ENCODE measurements at regions not wholly inside any gene's neighbourhood (a gene's known extent, or its start where the extent isn't known, plus 50 kb on each side); places are given as distances from the start of the nearest gene placed in this dataset.

DNA sequence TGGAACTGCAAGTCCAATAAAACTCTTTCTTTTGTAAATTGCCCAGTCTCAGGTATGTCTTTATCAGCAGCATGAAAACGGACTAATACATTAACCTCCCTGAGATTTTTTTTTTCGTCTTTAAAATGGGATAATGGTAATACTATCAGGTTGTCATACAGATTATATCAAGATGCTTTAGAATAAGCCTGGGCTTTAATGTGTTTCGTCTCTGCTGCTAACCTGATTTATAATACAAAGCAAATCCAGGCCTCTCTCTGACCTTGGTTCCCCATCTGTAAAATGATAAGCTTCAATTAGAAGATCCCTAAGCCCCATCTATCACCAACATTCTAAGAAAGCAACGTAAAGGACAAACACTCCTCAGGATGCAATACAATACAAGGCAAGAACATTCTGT, 283.5 kb downstream of the LRATD1 start:
- DNase-seq: no peak

DNA sequence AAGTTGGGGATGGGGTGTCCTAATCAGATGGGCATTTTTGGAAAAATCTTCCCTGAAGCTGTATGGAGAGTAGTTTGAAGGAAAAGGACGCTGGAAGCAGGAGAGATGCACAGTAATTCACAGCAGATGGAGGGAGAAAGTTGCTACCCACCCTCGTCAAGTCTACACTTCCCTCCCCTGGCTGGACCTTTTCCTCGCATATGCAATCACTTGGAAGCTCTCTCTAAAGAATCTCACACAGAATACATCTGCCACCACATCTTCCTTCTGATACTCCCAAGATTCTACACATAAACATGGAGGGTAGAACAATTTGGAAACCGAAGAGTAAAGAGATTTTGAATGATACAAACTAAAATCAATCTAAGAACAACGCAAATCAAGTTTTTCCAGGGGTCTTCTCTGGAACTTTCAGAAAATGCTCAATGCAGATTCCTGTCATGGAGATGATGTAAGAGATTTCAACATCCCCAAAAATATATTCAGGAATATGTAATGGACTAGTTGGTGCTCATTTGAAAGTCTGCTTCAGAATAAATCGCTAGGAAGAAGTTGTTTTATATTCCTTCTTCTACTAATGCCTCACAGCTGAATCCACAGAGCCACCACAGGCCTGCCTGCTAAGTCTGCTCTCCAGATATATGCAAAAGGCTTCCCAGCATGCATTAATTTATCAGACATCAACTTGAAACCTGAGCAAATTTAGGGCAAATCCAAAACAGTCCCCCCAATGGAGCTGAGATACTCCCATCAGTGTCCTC, 291.5 kb downstream of the LRATD1 start:
- no peak for DNase-seq

DNA sequence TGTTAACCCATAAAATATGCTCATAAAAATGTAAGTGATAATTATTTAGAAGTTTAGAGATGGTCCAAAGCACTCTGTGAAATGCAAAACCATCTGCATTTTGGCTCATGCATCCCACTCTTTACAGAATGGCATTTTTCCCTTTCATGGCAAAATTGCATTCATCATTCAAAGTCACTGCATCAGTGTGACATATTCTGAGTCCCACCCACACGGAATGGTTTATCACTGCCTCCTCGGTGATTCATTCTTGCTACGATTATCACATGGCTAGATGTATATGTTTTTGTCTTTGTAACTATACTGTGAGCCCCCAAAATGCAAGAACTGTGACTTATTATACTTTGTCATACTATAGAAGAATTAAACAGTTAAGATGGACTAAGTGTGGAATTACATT, 293.0 kb downstream of the LRATD1 start:
- no peak for DNase-seq

DNA sequence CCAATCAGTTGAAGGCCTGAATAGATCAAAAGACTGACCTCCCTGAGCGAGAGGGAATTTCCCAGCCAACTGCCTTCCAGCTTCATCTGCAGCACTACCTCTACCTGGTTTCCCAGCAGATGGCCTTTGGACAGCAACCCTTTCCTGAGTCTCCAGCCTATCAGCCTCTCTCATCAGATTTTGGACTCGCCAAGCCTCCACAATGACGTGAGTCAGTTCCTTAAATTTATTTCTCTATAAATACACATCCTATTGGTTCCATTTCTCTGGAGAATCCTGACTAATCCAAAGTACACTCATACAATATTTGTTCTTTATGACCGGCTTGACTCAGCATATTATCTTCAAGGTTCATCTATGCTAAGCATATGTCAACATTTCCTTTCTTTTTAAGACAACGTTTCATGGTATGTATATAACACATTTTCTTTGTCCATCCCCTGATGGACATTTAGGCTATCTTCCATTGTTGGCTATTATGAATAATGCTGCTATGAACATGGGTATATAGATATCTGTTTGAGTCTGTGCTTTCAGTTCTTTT, 294.6 kb downstream of the LRATD1 start:
- DNase-seq: no peak

DNA sequence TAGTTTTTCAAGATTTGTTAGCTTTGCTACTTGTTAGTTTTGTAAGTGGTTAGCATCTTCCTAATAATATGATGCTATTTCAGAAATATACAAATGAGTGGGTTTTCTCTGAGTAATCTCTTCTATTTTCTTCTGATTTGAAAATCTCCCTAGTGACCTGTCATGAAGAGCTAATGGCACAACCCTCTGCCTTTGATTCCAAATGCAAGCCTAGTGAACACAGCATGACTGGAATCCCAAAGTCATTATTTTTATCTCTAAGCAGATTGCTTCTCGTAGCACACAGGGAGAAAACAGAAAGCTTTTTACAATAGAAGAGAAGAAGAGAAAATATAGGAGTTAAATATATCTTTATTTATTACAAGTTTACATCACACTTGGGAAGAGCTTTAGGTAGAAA, 295.5 kb downstream of the LRATD1 start:
- DNase-seq: no peak

DNA sequence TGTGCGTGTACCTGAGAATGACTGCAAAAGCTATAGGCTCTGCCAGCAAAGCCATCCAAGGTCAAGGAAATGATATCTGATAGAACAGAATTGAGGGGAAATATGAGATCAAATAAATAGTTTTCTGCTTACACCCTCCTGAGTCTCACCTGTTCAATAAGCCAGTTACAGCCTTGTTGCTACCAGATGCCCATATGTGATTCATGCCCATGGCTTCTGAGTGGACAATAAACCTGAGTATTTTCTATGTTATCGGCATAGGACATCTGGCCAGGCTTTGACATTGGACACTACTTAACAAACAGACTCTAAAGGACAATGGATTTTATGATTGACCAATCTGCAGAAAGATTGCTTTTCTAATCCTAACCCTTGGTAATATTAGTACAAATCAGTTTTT, 297.9 kb downstream of the LRATD1 start:
- no peak for DNase-seq

DNA sequence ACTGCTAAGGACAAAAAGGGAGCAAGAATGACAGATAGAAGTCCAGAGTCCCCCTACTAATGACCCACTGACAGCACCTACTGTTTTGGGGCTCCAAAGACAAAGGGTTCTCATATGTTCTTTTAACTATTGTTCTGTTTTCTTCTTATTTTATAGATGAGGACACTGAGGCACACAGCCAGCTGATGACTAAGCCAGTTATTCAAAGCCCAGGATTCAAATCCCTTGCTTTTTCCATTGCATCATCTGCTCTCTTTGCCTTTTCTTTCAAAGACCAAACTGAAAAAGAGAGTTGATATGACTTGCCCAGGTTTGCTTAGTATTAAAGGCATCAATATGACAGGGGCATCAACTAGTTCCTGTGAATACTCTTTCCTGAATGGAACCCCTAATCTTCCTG, 299.8 kb downstream of the LRATD1 start:
- no peak for DNase-seq

DNA sequence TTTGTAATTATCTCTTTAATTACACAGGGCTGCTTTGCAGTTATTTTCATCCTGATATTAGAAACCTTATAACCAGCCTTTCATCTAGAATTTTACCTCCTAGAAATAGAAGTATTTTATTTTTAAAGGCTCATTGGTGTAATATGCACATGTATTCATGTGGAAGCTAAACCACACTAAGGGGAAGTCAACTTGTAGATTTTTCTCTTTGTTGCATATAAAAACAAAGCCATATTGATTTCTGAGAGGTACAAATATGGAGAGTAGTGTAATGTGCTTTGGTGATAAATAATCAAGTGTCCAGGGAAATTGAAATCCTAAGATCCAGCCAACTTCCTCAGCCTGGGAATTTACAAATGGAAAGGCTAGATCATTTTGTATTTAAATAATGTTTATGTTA, 301.2 kb downstream of the LRATD1 start:
- no peak for DNase-seq

DNA sequence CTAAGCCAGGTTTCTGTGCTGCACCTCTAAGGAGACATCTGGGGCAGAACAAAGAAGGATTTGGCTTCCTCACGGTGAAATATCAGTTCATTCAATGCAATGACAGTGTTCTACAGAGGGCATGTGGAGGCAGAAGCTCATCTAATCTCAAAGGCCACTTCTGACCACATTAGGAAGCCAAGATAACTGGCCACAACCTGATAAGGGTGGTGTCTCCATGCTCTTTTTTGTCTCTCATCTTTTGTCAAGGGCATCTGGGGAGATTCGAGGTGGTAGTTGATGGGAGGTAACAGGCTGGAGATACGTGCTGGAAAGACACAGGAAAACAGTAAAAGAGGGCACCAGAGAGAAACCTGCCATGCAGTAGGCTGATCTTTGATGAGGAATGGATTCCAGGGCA, 303.9 kb downstream of the LRATD1 start:
- DNase-seq: peak; percentile 88

DNA sequence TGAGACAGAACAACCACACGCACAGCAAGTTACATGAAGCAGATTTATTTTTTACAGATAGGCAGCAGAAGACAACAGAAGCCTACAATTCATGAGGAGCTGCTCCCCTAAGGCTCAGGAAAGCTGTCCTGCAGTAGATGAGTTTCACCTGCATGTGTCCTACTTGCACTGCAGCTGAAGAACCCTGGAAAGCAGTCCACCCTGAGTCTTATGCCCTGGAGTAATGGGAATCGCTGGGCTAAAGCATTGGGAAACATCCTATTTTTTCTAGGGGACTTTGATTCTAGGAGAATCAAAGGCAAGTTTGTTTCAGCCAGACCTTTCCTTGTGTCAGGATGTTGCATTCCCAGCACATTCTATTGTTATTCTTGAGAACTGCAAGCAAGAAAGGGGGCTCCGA, 304.8 kb downstream of the LRATD1 start:
- no peak for DNase-seq

DNA sequence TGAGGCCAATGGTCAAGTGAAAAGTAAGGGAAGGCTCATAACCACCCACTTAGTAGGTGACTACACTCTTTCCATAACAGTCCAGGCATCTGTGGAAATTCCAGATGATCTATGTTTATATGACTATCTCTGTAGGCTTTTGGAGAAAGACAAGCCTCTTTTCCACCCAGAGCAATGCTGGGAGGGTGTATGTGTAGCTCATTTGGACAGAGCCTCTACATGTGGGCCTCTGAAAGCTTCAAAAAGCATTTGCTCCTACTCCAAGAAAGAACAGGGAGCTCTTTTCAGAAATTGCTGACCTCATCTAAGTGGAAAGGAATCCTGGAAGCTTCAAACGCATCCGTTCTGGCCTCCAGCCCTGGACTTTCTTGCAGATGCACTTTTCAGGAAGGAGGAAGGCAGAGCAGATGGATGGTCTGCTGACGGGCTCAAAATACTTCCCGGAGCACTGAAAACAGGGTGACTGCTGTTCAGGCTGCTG, 308.7 kb downstream of the LRATD1 start:
- DNase-seq: no peak

DNA sequence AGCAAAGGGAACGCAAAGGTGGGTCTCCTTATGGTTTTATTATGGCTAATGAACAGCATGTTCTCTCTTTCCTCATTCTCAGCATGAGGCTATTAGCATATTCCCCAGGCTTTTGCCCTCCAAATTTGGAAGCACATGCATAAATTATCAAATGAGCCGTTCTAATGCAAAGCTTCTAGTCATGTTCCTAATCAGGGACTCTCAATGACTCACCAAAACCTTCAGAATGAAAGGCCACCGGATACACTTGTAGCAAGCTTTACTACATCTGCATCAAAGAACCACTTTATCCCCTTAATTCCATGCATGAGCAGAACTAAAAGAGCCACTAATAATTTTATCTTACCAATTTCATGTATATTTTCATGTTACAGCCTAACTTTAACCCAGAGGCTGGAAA, 310.5 kb downstream of the LRATD1 start:
- no peak for DNase-seq

DNA sequence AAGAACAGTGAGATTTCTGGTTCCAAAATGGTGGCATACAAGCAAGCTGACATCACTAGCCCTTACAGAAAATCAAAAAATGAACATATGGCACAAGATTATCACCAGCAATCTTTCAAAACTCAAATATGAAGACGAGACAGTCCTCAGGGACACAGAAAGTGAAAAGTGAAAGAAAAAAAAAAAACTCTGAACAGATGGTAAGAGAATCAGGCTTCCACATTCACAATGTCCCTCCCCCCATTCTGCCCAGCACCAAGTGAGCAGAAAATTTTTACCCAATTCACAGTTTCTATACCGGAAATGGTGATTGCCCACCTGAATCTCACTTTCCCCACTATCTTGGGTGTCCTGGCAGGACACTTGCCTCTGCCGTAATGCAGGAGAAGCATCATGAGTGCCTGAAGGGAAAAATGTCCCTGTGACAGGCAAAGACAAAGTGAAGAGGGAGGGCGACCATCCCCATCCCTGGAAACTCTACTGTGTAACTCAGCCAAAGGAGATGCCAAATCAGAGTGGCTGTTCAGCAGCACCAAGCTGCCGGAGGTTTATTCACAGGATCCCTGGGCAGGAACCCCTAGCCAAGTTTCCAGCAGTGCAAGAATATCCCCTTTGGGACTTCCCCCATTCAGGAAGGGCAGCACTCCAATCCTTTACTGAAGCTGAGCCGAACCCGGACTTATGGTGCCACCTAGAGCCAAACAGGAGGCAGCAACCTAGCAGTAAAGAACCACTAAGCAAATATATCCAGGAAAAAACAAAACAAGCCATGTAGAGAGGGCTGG, 312.2 kb downstream of the LRATD1 start:
- peak; percentile 30 for DNase-seq

DNA sequence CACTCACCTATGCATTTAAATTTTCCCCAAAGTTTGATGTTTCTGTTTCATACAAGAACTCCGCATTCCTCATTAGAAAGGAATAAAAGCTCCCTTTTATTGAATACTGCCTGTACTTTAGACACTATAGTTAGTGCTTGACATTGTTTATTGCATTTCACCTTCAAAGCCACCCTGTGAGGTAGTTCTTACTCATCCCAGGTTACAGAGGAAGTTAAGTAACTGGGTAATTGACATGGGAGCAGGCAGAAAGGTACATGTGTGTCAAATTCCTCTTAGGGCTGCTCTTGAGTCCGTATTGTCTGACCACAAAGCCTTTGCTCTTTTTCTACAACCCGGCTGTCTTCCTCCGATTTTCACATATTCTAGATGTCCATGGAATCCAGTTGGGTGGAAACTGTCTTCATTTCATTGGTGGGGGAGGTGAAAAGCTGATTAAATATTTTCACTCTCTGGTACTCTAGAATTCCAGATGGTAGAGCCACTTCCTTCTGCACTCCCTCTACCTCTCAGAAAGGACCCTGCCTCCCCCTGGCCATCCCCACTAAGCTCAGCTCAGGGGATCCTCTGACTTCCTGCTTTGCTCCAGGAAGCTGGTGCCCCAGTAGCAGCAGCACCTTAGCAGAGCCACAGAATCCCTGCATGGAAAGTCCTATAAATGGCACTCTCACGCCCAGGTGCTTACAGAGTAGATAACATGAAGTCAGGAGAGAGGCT, 319.2 kb downstream of the LRATD1 start:
- no peak for DNase-seq

DNA sequence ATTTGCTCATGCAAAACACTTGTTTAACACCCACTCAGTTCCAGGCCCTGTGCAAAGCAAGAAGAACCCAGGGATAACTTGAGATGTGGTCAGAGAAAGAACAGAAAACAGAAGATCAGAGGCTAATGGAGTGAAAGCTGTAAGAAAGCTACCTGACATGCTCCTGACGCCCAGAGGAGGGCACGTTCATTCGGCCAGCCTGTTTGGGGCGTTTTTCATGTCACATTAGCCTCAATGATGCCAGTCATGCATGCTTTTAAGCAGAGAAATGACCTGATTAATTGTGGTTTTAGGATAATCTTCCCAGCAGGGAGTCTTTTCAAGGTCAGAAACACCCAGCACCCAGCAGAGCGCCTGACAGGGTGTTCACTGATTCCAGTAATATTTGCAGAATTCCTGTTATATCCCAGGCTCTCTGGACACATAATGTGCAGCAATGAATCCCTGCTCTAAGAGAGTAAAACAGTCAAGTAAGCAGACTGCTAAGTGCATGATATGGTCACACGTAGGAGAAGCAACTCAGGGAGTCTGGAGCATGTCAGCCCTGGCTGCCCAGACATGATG, 320.0 kb downstream of the LRATD1 start:
- DNase-seq: no peak

DNA sequence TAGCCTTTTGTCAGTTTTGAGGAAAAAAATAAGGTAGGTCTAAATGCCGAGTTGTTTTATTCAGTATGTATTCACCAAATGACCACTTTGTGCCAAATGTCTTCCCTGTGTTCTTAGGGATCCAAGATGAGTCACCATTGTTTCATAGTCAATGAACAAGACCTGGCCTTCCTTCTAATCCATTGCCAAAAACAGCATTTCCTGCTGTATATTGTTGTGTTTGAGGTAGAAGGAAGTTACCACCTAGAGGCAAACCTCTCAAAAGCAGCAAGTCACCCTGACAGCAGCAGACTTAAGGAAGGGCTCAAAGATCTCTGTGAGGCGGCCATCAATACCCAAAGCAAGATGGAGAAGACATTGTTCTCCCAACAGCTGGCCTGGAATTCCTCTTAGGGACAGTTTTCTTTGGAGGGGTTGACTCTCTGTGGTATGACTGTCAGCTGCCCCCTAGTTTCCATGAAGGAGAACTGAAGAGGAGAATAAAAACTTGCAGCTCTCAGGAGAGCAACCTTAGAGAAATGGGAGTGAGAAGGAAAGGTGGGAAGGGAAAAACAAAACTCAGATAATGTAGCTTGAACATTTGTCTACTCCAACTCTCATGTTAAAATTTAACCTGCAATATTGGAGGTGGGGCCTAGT, 328.3 kb downstream of the LRATD1 start:
- DNase-seq: no peak

DNA sequence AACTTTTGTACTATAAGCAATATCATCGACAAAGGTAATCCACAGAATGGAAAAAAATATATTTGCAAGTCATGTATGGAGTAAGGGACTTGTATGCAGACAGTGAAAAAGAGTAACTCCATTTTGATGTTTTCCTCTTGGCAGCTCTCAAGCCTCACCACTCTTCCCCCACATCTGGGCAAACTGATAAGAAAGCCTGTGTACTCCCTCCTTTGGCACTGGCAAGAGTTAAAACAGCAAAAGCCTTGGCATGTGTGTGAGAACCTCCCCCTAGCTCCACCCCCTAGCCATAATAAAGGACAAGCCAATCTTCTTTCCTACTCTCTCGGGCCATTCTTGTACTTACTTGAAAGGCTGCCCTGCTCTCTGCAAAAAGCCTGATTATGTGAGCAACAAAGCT, 335.2 kb downstream of the LRATD1 start:
- DNase-seq: peak; percentile 90

DNA sequence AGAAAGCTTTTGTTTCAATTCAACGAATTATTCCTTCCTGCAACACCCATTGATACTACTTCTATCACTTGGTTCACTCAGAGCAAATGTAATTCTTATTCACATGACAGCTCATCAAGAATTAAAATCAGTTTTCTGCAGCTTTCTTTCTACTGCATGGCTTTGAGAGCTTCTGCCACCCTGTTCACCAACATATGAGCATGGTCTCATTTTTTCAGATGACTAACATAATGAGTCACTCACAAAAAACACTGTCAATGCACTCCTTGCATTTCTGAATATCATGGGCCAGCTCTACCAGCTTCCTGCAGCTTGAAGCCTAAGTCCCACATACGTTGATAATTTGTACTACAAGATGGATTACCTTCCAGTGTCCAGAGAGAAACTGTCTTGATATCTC, 342.9 kb downstream of the LRATD1 start:
- no peak for DNase-seq

DNA sequence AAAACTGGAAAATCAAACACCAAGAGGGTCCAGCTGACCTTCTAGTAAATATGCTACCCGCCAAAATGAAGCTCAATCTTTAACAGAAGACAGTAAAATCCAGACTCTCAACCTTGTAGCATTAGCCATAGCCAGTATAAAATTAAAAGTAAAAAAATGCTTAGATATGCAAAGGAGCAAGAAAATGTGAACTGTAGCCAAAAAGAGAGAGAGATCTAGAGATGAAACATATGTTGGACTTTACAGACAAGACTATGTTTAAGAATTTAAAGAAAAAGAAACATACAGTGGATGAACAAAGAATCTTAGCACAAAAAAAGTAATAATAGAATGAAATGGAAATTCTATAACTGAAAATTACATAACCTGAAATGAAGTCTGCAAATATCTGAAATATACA, 344.5 kb downstream of the LRATD1 start:
- DNase-seq: no peak

DNA sequence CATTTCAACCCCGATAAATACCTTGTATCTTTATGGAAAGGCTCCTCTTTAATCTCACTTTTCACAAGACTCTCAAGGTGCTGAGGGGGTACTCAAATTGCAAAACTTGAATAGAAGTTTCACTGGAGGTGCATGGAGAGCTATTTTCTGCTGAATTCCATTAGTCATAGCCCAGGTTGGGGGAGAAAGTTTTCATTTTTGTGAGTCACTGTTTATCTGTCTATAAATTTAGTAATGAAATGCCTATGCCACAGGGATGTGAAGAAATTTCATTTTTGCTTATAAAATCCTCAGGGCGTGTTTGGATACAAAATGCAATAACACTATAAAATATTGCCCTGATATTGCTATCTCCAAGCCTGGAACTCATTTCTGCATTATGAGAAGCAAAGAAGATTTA, 346.3 kb downstream of the LRATD1 start:
- DNase-seq: no peak

DNA sequence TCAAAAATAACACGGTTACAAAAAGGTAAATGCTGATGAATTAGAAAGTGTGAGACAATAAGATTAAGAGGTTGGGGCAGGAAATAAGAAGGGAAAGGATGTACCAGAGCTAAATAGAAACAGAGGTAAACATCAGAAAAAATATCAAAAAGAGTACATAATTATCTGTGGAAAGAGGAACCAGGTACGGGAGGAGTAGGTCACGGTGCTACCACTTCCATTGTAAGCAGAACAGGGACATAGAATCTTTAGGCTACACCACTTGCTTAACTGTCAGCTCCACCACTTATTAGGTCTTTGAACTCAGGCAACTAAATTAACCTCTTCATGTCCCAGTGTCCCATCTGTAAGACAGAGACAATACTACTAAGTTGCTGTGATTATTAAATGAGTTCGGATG, 350.3 kb downstream of the LRATD1 start:
- no peak for DNase-seq

DNA sequence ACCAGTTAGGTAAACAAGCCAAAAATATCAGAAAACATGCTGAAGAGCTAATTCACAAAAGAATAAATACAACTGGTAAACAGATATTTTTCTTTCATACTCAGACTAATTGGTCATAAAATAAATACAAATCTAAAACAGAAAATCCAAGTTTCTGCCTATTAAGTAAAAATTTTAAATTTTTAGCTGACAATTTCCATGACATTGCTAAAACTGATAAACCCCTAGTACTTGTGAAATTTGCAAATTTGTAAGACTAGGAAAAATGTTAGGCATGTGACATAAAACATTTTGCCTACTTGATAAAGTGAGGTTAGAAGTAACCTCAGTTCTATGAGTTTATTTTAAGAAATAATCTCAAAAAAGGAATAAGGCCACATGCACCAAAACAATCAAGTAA, 356.1 kb downstream of the LRATD1 start:
- DNase-seq: no peak

DNA sequence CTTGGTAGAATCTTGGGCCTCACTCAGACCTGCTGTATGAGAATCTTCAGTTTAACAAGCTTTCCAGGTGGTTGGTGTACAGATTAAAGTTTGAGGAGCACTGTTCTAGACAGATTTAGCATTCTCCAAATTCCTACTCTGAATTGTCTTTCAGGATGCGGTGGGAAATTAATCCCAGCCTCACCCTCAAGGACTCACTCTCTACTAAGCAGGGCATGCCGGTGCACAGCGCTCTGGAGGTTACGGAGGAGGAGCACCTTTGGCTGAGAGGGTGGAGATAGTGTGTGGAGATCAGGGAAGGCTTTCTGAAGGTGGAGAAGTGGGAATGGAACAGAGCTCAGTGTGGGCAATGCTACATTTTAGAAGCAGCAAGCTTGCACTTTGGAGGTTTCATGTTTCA, 359.2 kb downstream of the LRATD1 start:
- no peak for DNase-seq

All from OCI-M1 (cell line).